ENCODE measurements at regions not wholly inside any gene's neighbourhood (a gene's known extent, or its start where the extent isn't known, plus 50 kb on each side); places are given as distances from the start of the nearest gene placed in this dataset.

GRCh38 chr21:35144978-35145377, 95.9 kb upstream of the RUNX1 start:
- H3K36me3 ChIP-seq (replicated peaks in 1 of 2; ENCODE audit: control insufficient read depth in 1 of 2, insufficient read depth in 2 of 2, low read length in 2 of 2) = no peaks in the 10 kb centered on the region
- H3K27me3 ChIP-seq (ENCODE audit: control insufficient read depth in 1 of 2, insufficient read depth in 2 of 2, low read length in 2 of 2) = no peaks in the 10 kb centered on the region
- in situ Hi-C loops (cut with HindIII; ENCODE audit: extremely low pct_ligation_motif_present, low pct_unique_long_range_greater_than_20kb) = no loop called here
- no peak overlapping the region for H3K4me2 ChIP-seq (ENCODE audit: low read depth, low read length)
- no peak overlapping the region for H3K27ac ChIP-seq (ENCODE audit: extremely low read length, insufficient read depth, low read length)
- no peaks in the 10 kb centered on the region for H3K4me1 ChIP-seq (ENCODE audit: insufficient read depth, low read length)
- DNase-seq (ENCODE audit: low spot score) (no peak), FAIRE-seq (no peak), ATAC-seq (no peak)
- no peak overlapping the region for H3K9ac ChIP-seq (ENCODE audit: insufficient read depth, low read depth, low read length)
- H3K9me3 ChIP-seq (ENCODE audit: low read length) = no peaks in the 10 kb centered on the region
- POLR2A ChIA-PET = no interaction called here
- no peak overlapping the region for H3K4me3 ChIP-seq (replicated peaks in 1 of 3; ENCODE audit: insufficient read depth in 1 of 3, low read depth in 2 of 3, low read length in 3 of 3)
- intact Hi-C loops (cut with micrococcal nuclease; ENCODE audit: unreplicated experiment) = no loop called here
- CTCF ChIA-PET (ENCODE audit: low intra/inter-chr PET ratio, low total read pairs) = no interaction called here
- TF ChIP-seq KDM5B (CRISPR knock-in tag; IDR thresholded peaks at IDR 0.05; ENCODE audit: borderline replicate concordance) (no peak), ZMAT5 (CRISPR knock-in tag; IDR thresholded peaks at IDR 0.05; ENCODE audit: borderline replicate concordance, low read depth) (no peak), ZNF703 (CRISPR knock-in tag; IDR thresholded peaks at IDR 0.05; ENCODE audit: borderline replicate concordance) (no peak), MEIS2 (CRISPR knock-in tag; IDR thresholded peaks at IDR 0.05) (no peak), ATF2 (CRISPR knock-in tag; IDR thresholded peaks at IDR 0.05) (no peak), CBFB (CRISPR knock-in tag; IDR thresholded peaks at IDR 0.05) (no peak), ZNF329 (CRISPR knock-in tag; IDR thresholded peaks at IDR 0.05; ENCODE audit: low read depth) (no peak), LBX2 (CRISPR knock-in tag; IDR thresholded peaks at IDR 0.05; ENCODE audit: borderline replicate concordance) (no peak), CERS6 (CRISPR knock-in tag; IDR thresholded peaks at IDR 0.05) (no peak), FOXP4 (CRISPR knock-in tag; IDR thresholded peaks at IDR 0.05) (no peak), MTERF4 (CRISPR knock-in tag; IDR thresholded peaks at IDR 0.05) (no peak), ZBTB3 (CRISPR knock-in tag; IDR thresholded peaks at IDR 0.05; ENCODE audit: borderline replicate concordance, low read depth) (no peak), MIER2 (CRISPR knock-in tag; IDR thresholded peaks at IDR 0.05) (no peak), ZNF556 (CRISPR knock-in tag; IDR thresholded peaks at IDR 0.05; ENCODE audit: borderline replicate concordance) (no peak), HNF4A (CRISPR knock-in tag; IDR thresholded peaks at IDR 0.05) (no peak), PCBP1 (IDR thresholded peaks at IDR 0.05; ENCODE audit: borderline replicate concordance, low read depth, low read length) (no peak), AGO1 (IDR thresholded peaks at IDR 0.05; ENCODE audit: low read depth, low read length, poor library complexity, severe bottlenecking) (no peak)
- WGBS (ENCODE audit: low lambda C conversion rate) = 21% methylated on average over 2 of the region's 2 CpGs
- no peak overlapping the region for H2AFZ ChIP-seq (ENCODE audit: low read length)
- no peaks in the 10 kb centered on the region for H4K20me1 ChIP-seq (ENCODE audit: insufficient read depth, low read length)
- no TSS peak for BruUV-seq (replicated peaks)
- no peaks in the 10 kb centered on the region for H3K79me2 ChIP-seq (ENCODE audit: insufficient read depth, low read length)

Data from HepG2 (cell line).